Endothelial cell of umbilical vein (primary cell): ENCODE measurements at regions not wholly inside any gene's neighbourhood (a gene's known extent, or its start where the extent isn't known, plus 50 kb on each side); places are given as distances from the start of the nearest gene placed in this dataset.
A peak's percentile ranks its signal among the peaks of the same experiment; 100 is the strongest.

ENCODE experiments used
- BruUV-seq: library from RNA; stranded (reverse); fragments of 400-500 nt; replicated peaks from 2 replicates; lab custom pipeline; 2021; lab: Mats Ljungman, UMichigan
- CTCF ChIA-PET: fragments of 300-600, 350-600 bp; sonication (Branson Sonifier 250); formaldehyde crosslinking; loops from one replicate; lab custom pipeline; 2021; ENCODE audit warnings: antibody characterized with exemption, inconsistent platforms; lab: Charles Lee
- POLR2A ChIA-PET: fragments of 300-600, 350-600 bp; sonication (Branson Sonifier 250); formaldehyde crosslinking; loops from one replicate; lab custom pipeline; 2021; ENCODE audit warnings: antibody characterized with exemption, inconsistent platforms; lab: Charles Lee
- DNase-seq: peaks from one replicate; pipeline ENCODE4 v3.0.0-alpha.2; 2011; ENCODE audit warnings: low read depth, low spot score
- FAIRE-seq: peaks from 2 replicates; lab custom pipeline; 2011; peaks lifted over from hg19 to GRCh38; lab: Jason Lieb, UNC
- H2AFZ ChIP-seq: 2 replicates; pipeline ENCODE4 v1.6.0; 2012; ENCODE audit warnings: low read depth, low read length, control low read depth, inconsistent platforms
- H3K27ac ChIP-seq: 2 replicates; pipeline ENCODE4 v1.5.1; 2011; ENCODE audit warnings: low read depth, mild to moderate bottlenecking, control low read depth, low read length, moderate library complexity; ENCODE audit not compliant: insufficient read depth
- H3K27me3 ChIP-seq, 2 experiments: 2 replicates each; pipeline versions ENCODE4 v1.6.0 to v1.6.1; 2011; ENCODE audit warnings: low read length in 2 of 2, mixed read lengths in 1 of 2; ENCODE audit not compliant: control insufficient read depth in 2 of 2, insufficient read depth in 2 of 2
- H3K36me3 ChIP-seq, 2 experiments: 2 replicates in 1 of 2; 3 replicates in 1 of 2; pipeline ENCODE4 v1.5.1; 2011; ENCODE audit warnings: low read length in 2 of 2, mild to moderate bottlenecking in 1 of 2, moderate library complexity in 1 of 2; ENCODE audit not compliant: control insufficient read depth in 2 of 2, insufficient read depth in 2 of 2; ENCODE audit errors: extremely low read depth in 1 of 2
- H3K4me1 ChIP-seq: 3 replicates; pipeline ENCODE4 v1.5.1; 2011; ENCODE audit warnings: mild to moderate bottlenecking, low read length; ENCODE audit not compliant: control insufficient read depth, insufficient read depth; ENCODE audit errors: extremely low read depth
- H3K4me2 ChIP-seq: 2 replicates; pipeline ENCODE4 v1.6.1; 2011; ENCODE audit warnings: low read length, control low read depth, mixed read lengths; ENCODE audit not compliant: insufficient read depth
- H3K4me3 ChIP-seq, 3 experiments: fragments of 200-600 bp in 1 of 3; sonication (generic), shearing (Covaris generic) in 1 of 3; replicated peaks in 1 of 3; 2 replicates each; pipeline ENCODE4 v1.5.1; 2011 to 2016; ENCODE audit warnings: control low read depth in 3 of 3, low read length in 3 of 3, mild to moderate bottlenecking in 2 of 3, inconsistent platforms in 1 of 3, low read depth in 1 of 3, moderate library complexity in 1 of 3; ENCODE audit not compliant: insufficient read depth in 1 of 3
- H3K79me2 ChIP-seq: 2 replicates; pipeline ENCODE4 v1.6.0; 2012; ENCODE audit warnings: low read length, inconsistent platforms; ENCODE audit not compliant: control insufficient read depth, insufficient read depth
- H3K9ac ChIP-seq: replicated peaks from 2 replicates; pipeline ENCODE3; 2011; ENCODE audit warnings: low read length, control low read depth; ENCODE audit not compliant: insufficient read depth; ENCODE audit errors: extremely low read depth
- H3K9me1 ChIP-seq: replicated peaks from 3 replicates; pipeline ENCODE4 v1.6.0; 2011; ENCODE audit warnings: mild to moderate bottlenecking, low read length; ENCODE audit not compliant: control insufficient read depth, insufficient read depth; ENCODE audit errors: extremely low read depth
- H3K9me3 ChIP-seq: replicated peaks from 2 replicates; pipeline ENCODE4 v1.5.1; 2012; ENCODE audit warnings: low read length, inconsistent platforms; ENCODE audit not compliant: control insufficient read depth, insufficient read depth
- H4K20me1 ChIP-seq: replicated peaks from 2 replicates; pipeline ENCODE3; 2011; ENCODE audit warnings: mild to moderate bottlenecking, low read length; ENCODE audit not compliant: control insufficient read depth, insufficient read depth; ENCODE audit errors: extremely low read depth
- CTCF ChIP-seq, 2 donors: IDR thresholded peaks; 1 replicate in 1 of 2; 2 replicates in 1 of 2; pipeline ENCODE4 v1.5.1; 2011; ENCODE audit warnings: low read length in 2 of 2, mild to moderate bottlenecking in 2 of 2, moderate library complexity in 2 of 2, control low read depth in 1 of 2, inconsistent platforms in 1 of 2, low read depth in 1 of 2; ENCODE audit not compliant: insufficient read depth in 1 of 2; ENCODE audit errors: extremely low read depth in 1 of 2
- EZH2 ChIP-seq: IDR thresholded peaks from 2 replicates; pipeline ENCODE4 v1.6.1; 2012; ENCODE audit warnings: borderline replicate concordance, low read depth, mild to moderate bottlenecking, moderate library complexity, low read length, inconsistent platforms; ENCODE audit not compliant: severe bottlenecking
- GATA2 ChIP-seq: IDR thresholded peaks from 2 replicates; pipeline ENCODE4 v1.7.0; 2011; ENCODE audit warnings: low read depth, mild to moderate bottlenecking, moderate library complexity, mixed read lengths, low read length; ENCODE audit not compliant: insufficient read length, insufficient read depth
- JUN ChIP-seq: IDR thresholded peaks from 2 replicates; pipeline ENCODE4 v1.6.1; 2011; ENCODE audit warnings: borderline replicate concordance, low read depth; ENCODE audit not compliant: insufficient read length, insufficient read depth
- MYC ChIP-seq: IDR thresholded peaks from one replicate; pipeline ENCODE4 v1.6.1; 2011; ENCODE audit warnings: mild to moderate bottlenecking, low read depth, low read length
- POLR2A ChIP-seq: IDR thresholded peaks from 2 replicates; pipeline ENCODE4 v1.6.1; 2012; ENCODE audit warnings: low read depth, mild to moderate bottlenecking, control low read depth, low read length
- POLR2AphosphoS5 ChIP-seq: IDR thresholded peaks from 2 replicates; pipeline ENCODE4 v1.6.1; 2012; ENCODE audit warnings: low read depth, mild to moderate bottlenecking, control low read depth, low read length, moderate library complexity; ENCODE audit not compliant: insufficient read depth
- dilution Hi-C: fragments of 300-500 bp; cut with MboI; formaldehyde crosslinking; loops from one replicate; pipeline ENCODE4 v1.15.0; 2019; ENCODE audit warnings: low sequenced_read_pairs; ENCODE audit not compliant: extremely low pct_ligation_motif_present
- intact Hi-C: fragments of 100-400 bp; cut with micrococcal nuclease; formaldehyde crosslinking; loops from one replicate; pipeline ENCODE4 v1.10.0; 2022

GRCh38 chr7:17020250-17020649 lies 138.5 kb upstream of the AGR3 start:
- ChIA-PET CTCF (interaction anchor here (0.9 to 1.2 kb wide), 7 partner anchors 9 to 281 kb away, joined by 3 to 7 read pairs (median 4); no protein-coding TSS in a partner anchor), POLR2A (interaction anchor here (0.7 kb wide), 1 partner anchor 285 kb away, joined by 4 read pairs; no protein-coding TSS in a partner anchor)
- H3K79me2 ChIP-seq: no peaks in the 10 kb centered on the region
- BruUV-seq: no TSS peak
- TF ChIP-seq JUN (peak; percentile 11), POLR2A (no peak)
- H3K27me3 ChIP-seq: no peaks in the 10 kb centered on the region
- peaks cover 13% of the 10 kb centered on the region for H3K4me1 ChIP-seq
- no peak overlapping the region for H3K9ac ChIP-seq
- no peak overlapping the region for H3K27ac ChIP-seq
- H3K9me3 ChIP-seq: no peaks in the 10 kb centered on the region
- dilution Hi-C loops: no loop called here
- H3K36me3 ChIP-seq: no peaks in the 10 kb centered on the region
- DNase-seq (peak; percentile 78), FAIRE-seq (peak; percentile 24)
- H4K20me1 ChIP-seq: no peaks in the 10 kb centered on the region
- H3K4me3 ChIP-seq: no peak overlapping the region
- peak overlapping the region; percentile 59 for H2AFZ ChIP-seq
- no peaks in the 10 kb centered on the region for H3K9me1 ChIP-seq
- peak overlapping the region; percentile 46 for H3K4me2 ChIP-seq
- intact Hi-C loops: no loop called here

GRCh38 chr7:17021205-17021604 lies 139.4 kb upstream of the AGR3 start:
- Histone ChIP-seq H3K79me2 (no peaks in the 10 kb centered on the region), H3K4me1 (peaks cover 13% of the 10 kb centered on the region), H3K36me3 (no peaks in the 10 kb centered on the region), H3K9me1 (no peaks in the 10 kb centered on the region), H3K4me2 (no peak overlapping the region), H4K20me1 (no peaks in the 10 kb centered on the region), H2AFZ (no peak overlapping the region), H3K4me3 (no peak overlapping the region), H3K9ac (no peak overlapping the region), H3K27me3 (no peaks in the 10 kb centered on the region), H3K9me3 (no peaks in the 10 kb centered on the region), H3K27ac (no peak overlapping the region)
- ChIA-PET POLR2A (no interaction called here), CTCF (interaction anchor here (1.0 kb wide), 1 partner anchor 38 kb away, joined by 3 read pairs; no protein-coding TSS in a partner anchor)
- dilution Hi-C loops: no loop called here
- no TSS peak for BruUV-seq
- TF ChIP-seq EZH2: no peak
- TF ChIP-seq POLR2AphosphoS5: no peak
- no peak for TF ChIP-seq GATA2
- no peak for TF ChIP-seq CTCF (IDR thresholded peaks at IDR 0.05; ENCODE audit: extremely low read depth in 1 of 2, insufficient read depth in 1 of 2, low read depth in 1 of 2, low read length in 2 of 2)
- TF ChIP-seq MYC: no peak
- TF ChIP-seq POLR2A: no peak
- intact Hi-C loops: no loop called here
- DNase-seq (no peak), FAIRE-seq (no peak)
